ENCODE measurements at regions not wholly inside any gene's neighbourhood (a gene's known extent, or its start where the extent isn't known, plus 50 kb on each side); places are given as distances from the start of the nearest gene placed in this dataset.

DNA sequence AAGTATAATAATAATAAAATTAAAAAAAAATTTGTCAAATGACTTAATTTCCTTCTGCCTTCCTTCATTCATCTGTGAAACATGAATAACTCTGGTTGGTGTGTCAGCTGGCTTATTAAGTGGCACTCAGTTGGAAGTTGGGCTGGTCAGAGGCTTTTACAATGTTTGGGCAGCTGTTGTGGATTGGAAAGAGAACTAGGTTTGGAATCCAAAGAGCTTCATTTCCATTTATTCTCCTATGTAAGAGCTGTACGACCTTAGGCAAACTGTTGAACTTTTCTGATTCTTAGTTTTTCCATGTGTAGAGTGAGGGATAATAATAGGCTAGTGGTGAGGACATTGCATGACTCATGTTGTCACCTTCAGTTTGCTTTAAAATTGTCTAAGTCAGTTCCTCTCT is 606.7 kb downstream of the PDCD6IP start:
- TF ChIP-seq, protein P1, sequence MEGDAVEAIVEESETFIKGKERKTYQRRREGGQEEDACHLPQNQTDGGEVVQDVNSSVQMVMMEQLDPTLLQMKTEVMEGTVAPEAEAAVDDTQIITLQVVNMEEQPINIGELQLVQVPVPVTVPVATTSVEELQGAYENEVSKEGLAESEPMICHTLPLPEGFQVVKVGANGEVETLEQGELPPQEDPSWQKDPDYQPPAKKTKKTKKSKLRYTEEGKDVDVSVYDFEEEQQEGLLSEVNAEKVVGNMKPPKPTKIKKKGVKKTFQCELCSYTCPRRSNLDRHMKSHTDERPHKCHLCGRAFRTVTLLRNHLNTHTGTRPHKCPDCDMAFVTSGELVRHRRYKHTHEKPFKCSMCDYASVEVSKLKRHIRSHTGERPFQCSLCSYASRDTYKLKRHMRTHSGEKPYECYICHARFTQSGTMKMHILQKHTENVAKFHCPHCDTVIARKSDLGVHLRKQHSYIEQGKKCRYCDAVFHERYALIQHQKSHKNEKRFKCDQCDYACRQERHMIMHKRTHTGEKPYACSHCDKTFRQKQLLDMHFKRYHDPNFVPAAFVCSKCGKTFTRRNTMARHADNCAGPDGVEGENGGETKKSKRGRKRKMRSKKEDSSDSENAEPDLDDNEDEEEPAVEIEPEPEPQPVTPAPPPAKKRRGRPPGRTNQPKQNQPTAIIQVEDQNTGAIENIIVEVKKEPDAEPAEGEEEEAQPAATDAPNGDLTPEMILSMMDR (conservative IDR thresholded peaks at IDR 0.05) = no peak
- no peak for TF ChIP-seq EZH2 (IDR thresholded peaks at IDR 0.05; ENCODE audit: low read depth)
